ENCODE measurements at regions not wholly inside any gene's neighbourhood (a gene's known extent, or its start where the extent isn't known, plus 50 kb on each side); places are given as distances from the start of the nearest gene placed in this dataset.

GRCh38 chr7:145797507-145797906 lies 319.1 kb upstream of the CNTNAP2 start:
- TF ChIP-seq, protein P1, sequence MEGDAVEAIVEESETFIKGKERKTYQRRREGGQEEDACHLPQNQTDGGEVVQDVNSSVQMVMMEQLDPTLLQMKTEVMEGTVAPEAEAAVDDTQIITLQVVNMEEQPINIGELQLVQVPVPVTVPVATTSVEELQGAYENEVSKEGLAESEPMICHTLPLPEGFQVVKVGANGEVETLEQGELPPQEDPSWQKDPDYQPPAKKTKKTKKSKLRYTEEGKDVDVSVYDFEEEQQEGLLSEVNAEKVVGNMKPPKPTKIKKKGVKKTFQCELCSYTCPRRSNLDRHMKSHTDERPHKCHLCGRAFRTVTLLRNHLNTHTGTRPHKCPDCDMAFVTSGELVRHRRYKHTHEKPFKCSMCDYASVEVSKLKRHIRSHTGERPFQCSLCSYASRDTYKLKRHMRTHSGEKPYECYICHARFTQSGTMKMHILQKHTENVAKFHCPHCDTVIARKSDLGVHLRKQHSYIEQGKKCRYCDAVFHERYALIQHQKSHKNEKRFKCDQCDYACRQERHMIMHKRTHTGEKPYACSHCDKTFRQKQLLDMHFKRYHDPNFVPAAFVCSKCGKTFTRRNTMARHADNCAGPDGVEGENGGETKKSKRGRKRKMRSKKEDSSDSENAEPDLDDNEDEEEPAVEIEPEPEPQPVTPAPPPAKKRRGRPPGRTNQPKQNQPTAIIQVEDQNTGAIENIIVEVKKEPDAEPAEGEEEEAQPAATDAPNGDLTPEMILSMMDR (conservative IDR thresholded peaks at IDR 0.05; ENCODE audit: low read length), result no peak
- TF ChIP-seq EZH2phosphoT487 (IDR thresholded peaks at IDR 0.05; ENCODE audit: borderline replicate concordance, low read depth, low read length), result no peak

Data from OCI-LY7 (cell line).